ENCODE measurements at regions not wholly inside any gene's neighbourhood (a gene's known extent, or its start where the extent isn't known, plus 50 kb on each side); places are given as distances from the start of the nearest gene placed in this dataset.

DNA sequence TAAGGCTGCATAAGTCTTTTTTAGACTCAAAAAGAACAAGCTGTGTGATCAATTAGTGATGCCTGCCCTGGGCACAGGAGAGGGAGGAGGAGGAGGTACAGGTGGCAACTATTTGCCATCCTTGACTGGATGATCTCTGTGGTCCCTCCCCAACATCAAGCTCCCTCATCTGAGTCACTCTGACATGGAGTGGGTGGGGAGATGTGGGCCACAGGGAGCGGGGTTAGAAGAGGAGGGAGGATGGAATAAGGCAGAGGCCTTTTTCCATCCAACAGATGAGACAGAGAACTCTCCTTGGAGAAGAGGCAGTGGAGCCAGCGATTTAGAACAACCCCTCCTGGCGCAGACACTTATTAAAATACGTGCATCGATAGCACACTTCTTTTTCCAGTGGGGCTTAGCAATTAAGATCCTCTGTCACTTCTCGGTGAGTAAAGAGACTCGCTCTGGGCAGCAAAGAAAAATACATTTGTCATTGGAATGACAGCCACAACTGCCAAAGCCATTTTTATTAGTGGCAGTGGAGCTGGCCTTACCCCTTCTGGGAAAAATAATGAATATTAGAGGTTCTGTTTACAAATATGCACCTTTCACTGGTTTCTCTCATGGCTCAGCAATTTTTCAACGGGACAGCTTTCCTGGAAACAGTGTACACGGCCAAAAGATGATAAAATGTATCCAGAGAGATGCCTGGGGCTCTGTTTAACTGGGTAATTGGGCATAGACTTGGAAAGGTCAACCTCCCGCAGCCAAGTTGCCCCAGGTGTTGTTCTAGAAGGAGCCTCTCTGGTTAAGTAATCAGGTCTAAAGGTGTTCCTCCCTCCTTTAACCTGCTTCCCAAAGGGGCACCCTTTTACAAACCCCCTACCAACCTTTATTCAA is 238.4 kb upstream of the CXCR4 start:
- Histone ChIP-seq H3K36me3 (ENCODE audit: insufficient read depth, low read length) (no peaks in the 10 kb centered on the region), H3K27ac (ENCODE audit: low read depth, low read length) (no peak overlapping the region), H3K4me3 (ENCODE audit: low read length) (no peak overlapping the region), H3K4me1 (ENCODE audit: insufficient read depth, low read length) (no peaks in the 10 kb centered on the region), H3K9me3 (ENCODE audit: insufficient read depth, low read depth, low read length) (no peaks in the 10 kb centered on the region), H3K27me3 (ENCODE audit: insufficient read depth, low read length) (no peaks in the 10 kb centered on the region), H3K9ac (ENCODE audit: low read depth, low read length) (no peak overlapping the region)
- 97% methylated on average over 10 of the region's 10 CpGs for WGBS

DNA sequence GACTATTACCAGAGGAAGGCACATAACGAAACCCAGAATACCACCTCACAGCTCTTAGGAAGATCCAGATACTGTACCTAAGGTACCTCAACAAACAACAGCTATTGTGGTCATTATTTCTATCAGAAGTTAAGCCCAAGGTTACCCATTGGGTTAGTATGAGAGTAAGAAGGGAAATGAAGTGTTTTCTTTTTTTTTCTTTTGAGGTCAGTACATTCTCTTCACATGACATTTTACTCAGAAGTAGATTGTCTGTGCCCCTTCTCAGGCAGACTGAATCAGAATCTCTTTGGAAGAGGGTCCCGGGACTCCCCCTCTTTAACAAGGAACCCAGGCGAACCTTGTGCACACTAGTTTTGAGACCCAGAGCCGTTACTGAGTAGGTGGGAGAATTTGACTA is 233.7 kb upstream of the CXCR4 start:
- no peaks in the 10 kb centered on the region for H3K36me3 ChIP-seq (ENCODE audit: insufficient read depth, low read length)
- H3K27me3 ChIP-seq (ENCODE audit: insufficient read depth, low read length): no peaks in the 10 kb centered on the region
- no peak overlapping the region for H3K27ac ChIP-seq (ENCODE audit: low read depth, low read length)
- H3K4me1 ChIP-seq (ENCODE audit: insufficient read depth, low read length): no peaks in the 10 kb centered on the region
- H3K4me3 ChIP-seq (ENCODE audit: low read length): no peak overlapping the region
- H3K9ac ChIP-seq (ENCODE audit: low read depth, low read length): no peak overlapping the region
- WGBS: 92% methylated on average over 4 of the region's 4 CpGs
- H3K9me3 ChIP-seq (ENCODE audit: insufficient read depth, low read depth, low read length): no peaks in the 10 kb centered on the region

DNA sequence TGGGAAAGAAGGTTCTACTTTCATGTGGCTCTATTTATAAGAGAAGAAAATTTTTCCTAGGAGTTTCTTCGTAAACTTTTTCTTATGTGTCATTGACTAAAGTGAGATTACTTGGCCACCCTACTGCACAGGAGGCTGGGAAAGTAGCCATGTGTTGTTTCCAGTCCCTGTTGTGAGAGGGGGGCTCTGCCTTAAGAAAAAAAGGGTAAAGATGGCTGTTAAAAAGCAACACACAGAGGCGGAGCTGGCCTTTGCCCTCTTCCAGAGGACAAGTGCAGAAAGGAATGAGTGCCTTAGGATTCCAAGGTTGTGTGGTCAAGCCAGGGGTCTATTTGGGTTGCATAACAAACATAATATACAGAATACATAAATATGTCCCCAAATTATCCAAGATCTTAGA is 230.0 kb upstream of the CXCR4 start:
- Histone ChIP-seq H3K36me3 (ENCODE audit: insufficient read depth, low read length) (no peaks in the 10 kb centered on the region), H3K4me3 (ENCODE audit: low read length) (no peak overlapping the region), H3K4me1 (ENCODE audit: insufficient read depth, low read length) (no peaks in the 10 kb centered on the region), H3K9ac (ENCODE audit: low read depth, low read length) (no peak overlapping the region), H3K27me3 (ENCODE audit: insufficient read depth, low read length) (no peaks in the 10 kb centered on the region), H3K9me3 (ENCODE audit: insufficient read depth, low read depth, low read length) (no peaks in the 10 kb centered on the region), H3K27ac (ENCODE audit: low read depth, low read length) (no peak overlapping the region)
- WGBS: 94% methylated on average over 1 of the region's 2 CpGs

DNA sequence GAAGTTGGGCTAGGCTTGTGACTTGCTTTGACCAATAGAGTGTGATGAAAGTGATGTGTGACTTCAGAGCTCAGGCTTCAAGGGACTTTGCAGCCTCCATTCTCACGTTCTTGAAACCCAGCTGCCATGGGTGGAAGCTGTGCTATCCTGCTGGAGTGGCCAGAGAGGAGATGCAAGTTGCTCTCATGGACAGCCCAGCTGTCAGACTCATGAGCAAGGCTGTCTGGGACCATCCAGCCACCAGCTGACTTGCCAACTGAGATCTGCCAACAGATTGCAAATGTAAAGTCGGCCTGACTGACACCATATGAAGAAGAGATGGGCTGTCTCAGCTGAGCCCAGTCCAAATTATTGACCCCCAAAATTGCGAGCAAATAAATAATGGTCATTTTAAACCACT is 226.4 kb upstream of the CXCR4 start:
- Histone ChIP-seq H3K36me3 (ENCODE audit: insufficient read depth, low read length) (no peaks in the 10 kb centered on the region), H3K27me3 (ENCODE audit: insufficient read depth, low read length) (no peaks in the 10 kb centered on the region), H3K27ac (ENCODE audit: low read depth, low read length) (no peak overlapping the region), H3K4me1 (ENCODE audit: insufficient read depth, low read length) (no peaks in the 10 kb centered on the region), H3K9me3 (ENCODE audit: insufficient read depth, low read depth, low read length) (no peaks in the 10 kb centered on the region), H3K9ac (ENCODE audit: low read depth, low read length) (no peak overlapping the region), H3K4me3 (ENCODE audit: low read length) (no peak overlapping the region)
- WGBS: 85% methylated on average over 3 of the region's 3 CpGs

DNA sequence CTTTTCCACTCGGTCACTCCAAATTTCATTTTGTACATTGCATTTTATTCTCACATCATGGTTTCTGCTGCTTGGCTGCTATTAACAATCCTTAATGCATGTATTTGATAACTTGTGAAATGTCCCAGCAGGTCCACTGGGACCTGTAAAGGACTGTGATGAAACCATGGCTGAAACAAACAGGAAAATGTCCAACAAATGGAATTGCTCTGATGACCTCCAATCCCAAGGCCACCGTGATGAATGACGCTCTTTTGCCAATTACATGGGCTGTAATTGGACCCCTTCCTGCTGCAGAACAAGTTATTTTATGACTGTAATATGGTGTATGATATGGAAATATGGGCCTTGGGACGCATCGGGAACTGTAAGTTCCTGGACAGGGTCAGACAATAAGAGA is 224.2 kb upstream of the CXCR4 start:
- 95% methylated on average over 5 of the region's 5 CpGs for WGBS
- H3K9me3 ChIP-seq (ENCODE audit: insufficient read depth, low read depth, low read length): no peaks in the 10 kb centered on the region
- no peak overlapping the region for H3K9ac ChIP-seq (ENCODE audit: low read depth, low read length)
- no peak overlapping the region for H3K4me3 ChIP-seq (ENCODE audit: low read length)
- no peaks in the 10 kb centered on the region for H3K4me1 ChIP-seq (ENCODE audit: insufficient read depth, low read length)
- H3K36me3 ChIP-seq (ENCODE audit: insufficient read depth, low read length): no peaks in the 10 kb centered on the region
- H3K27me3 ChIP-seq (ENCODE audit: insufficient read depth, low read length): no peaks in the 10 kb centered on the region
- no peak overlapping the region for H3K27ac ChIP-seq (ENCODE audit: low read depth, low read length)

DNA sequence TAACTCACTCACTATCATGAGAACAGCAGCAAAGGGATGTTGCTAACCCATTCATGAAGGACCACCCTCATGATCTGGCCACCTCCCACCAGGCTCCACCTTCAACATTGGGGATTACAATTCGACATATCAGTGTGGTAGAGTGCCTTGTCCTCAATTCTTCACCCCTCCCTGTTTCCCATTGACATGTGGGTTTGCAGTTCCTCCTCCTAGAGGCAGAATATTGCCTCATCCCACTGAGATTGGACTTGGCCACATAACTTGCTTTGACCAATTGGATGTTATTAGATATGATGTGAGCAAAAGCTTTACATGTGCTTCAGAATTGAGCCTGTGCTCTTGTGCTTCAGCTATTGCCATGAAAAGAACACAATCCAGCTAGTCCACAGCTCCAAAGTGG is 217.0 kb upstream of the CXCR4 start:
- no peaks in the 10 kb centered on the region for H3K27me3 ChIP-seq (ENCODE audit: insufficient read depth, low read length)
- H3K36me3 ChIP-seq (ENCODE audit: insufficient read depth, low read length): no peaks in the 10 kb centered on the region
- no peak overlapping the region for H3K9ac ChIP-seq (ENCODE audit: low read depth, low read length)
- WGBS: 79% methylated on average over 1 of the region's 1 CpG
- H3K27ac ChIP-seq (ENCODE audit: low read depth, low read length): no peak overlapping the region
- no peak overlapping the region for H3K4me3 ChIP-seq (ENCODE audit: low read length)
- no peaks in the 10 kb centered on the region for H3K4me1 ChIP-seq (ENCODE audit: insufficient read depth, low read length)
- no peaks in the 10 kb centered on the region for H3K9me3 ChIP-seq (ENCODE audit: insufficient read depth, low read depth, low read length)

DNA sequence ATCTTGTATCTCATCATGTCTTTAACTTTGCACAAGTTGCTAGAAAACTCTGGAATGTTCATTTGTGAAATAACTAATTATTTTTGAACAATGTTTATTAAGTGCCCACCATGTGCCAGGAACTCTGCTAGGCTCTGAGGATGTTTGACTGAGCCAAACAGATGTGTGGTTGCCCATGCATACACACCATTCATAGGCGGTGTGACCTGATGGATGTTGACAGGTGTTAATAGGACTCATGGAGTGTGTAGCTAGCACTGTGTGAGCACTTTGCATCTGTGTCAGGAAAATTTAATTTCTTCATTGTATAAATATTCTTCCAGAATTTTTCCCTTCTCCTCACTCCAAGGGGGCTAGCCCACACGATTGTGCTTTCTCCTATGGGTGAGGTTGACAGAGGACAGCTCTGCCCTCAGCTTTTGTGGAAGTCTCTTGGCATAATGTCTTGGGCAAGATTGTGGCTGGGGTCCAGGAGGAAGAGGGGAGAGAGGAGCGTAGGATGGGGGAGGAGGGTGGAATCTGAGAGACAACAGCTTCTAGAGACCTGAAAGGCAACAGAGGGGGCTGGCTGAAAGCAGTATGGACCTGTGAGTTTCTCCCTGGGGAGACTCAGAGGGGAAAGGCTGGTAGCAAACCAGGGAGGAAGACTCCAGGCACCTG is 214.6 kb upstream of the CXCR4 start:
- H3K27ac ChIP-seq (ENCODE audit: low read depth, low read length): no peak overlapping the region
- 89% methylated on average over 3 of the region's 3 CpGs for WGBS
- no peak overlapping the region for H3K4me3 ChIP-seq (ENCODE audit: low read length)

DNA sequence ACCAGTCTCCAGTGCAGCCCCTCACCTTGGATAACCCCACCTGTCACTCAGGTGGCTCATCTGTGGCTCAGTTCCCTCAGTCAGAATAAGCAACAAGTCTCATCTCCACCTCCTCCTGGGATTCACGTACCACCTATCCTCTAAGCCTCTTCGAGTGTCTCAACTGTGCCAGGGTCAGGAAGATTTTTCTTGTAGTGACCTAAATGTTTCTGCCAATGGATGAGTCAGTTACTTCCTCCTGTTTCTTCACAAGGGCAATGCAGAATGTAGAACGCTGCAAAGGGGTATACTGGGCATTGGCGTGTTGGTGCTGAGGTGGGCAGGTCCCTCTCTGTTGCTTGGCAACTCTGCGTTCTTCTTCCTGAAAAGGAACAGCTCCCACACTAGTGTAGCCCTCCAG is 213.3 kb upstream of the CXCR4 start:
- H3K9ac ChIP-seq (ENCODE audit: low read depth, low read length): no peak overlapping the region
- H3K27me3 ChIP-seq (ENCODE audit: insufficient read depth, low read length): no peaks in the 10 kb centered on the region
- no peaks in the 10 kb centered on the region for H3K36me3 ChIP-seq (ENCODE audit: insufficient read depth, low read length)
- H3K9me3 ChIP-seq (ENCODE audit: insufficient read depth, low read depth, low read length): no peaks in the 10 kb centered on the region
- WGBS: 95% methylated on average over 5 of the region's 5 CpGs
- peaks cover 23% of the 10 kb centered on the region for H3K4me1 ChIP-seq (ENCODE audit: insufficient read depth, low read length)
- no peak overlapping the region for H3K27ac ChIP-seq (ENCODE audit: low read depth, low read length)
- no peak overlapping the region for H3K4me3 ChIP-seq (ENCODE audit: low read length)

More for the DNA sequence above, 214.6 kb upstream of the CXCR4 start:
- Histone ChIP-seq H3K36me3 (ENCODE audit: insufficient read depth, low read length) (no peaks in the 10 kb centered on the region), H3K9ac (ENCODE audit: low read depth, low read length) (no peak overlapping the region), H3K4me1 (ENCODE audit: insufficient read depth, low read length) (peaks cover 13% of the 10 kb centered on the region), H3K9me3 (ENCODE audit: insufficient read depth, low read depth, low read length) (no peaks in the 10 kb centered on the region), H3K27me3 (ENCODE audit: insufficient read depth, low read length) (no peaks in the 10 kb centered on the region)

DNA sequence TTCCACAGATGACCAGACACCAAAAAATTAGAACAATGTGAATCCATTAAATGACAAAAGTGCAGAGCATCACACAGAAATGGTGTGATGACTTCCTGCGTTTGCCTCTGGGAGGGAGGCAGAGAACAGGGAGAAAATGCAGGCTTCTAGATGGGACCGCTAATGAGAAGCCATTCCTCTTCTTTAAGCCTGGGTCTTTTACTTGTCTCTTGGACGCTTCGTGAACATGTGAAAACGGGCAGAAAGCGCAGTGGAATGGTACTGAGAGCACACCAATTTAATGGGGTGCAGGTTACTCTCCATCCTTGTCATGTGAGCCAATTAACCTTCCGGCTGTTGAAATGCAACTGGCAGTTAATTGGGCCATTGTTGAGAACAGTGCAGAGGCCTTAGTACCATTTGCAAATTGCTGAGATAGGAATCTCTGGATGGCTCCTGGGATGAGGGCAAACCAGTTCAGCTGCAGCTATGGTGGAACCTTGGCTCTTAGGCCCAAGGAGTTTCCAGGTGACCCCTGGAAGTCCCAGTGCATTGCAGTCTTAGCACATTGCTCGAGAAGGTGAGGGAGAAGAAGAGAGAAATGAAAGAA is 210.4 kb upstream of the CXCR4 start:
- no peaks in the 10 kb centered on the region for H3K36me3 ChIP-seq (ENCODE audit: insufficient read depth, low read length)
- peaks cover 24% of the 10 kb centered on the region for H3K4me1 ChIP-seq (ENCODE audit: insufficient read depth, low read length)
- 0 out of 2 replicates have a peak overlapping the region, but pooled peaks have one; percentile 10 for H3K27ac ChIP-seq (ENCODE audit: low read depth, low read length)
- no peaks in the 10 kb centered on the region for H3K9me3 ChIP-seq (ENCODE audit: insufficient read depth, low read depth, low read length)
- H3K4me3 ChIP-seq (ENCODE audit: low read length): no peak overlapping the region
- H3K27me3 ChIP-seq (ENCODE audit: insufficient read depth, low read length): no peaks in the 10 kb centered on the region
- no peak overlapping the region for H3K9ac ChIP-seq (ENCODE audit: low read depth, low read length)
- WGBS: 50% methylated on average over 8 of the region's 8 CpGs

DNA sequence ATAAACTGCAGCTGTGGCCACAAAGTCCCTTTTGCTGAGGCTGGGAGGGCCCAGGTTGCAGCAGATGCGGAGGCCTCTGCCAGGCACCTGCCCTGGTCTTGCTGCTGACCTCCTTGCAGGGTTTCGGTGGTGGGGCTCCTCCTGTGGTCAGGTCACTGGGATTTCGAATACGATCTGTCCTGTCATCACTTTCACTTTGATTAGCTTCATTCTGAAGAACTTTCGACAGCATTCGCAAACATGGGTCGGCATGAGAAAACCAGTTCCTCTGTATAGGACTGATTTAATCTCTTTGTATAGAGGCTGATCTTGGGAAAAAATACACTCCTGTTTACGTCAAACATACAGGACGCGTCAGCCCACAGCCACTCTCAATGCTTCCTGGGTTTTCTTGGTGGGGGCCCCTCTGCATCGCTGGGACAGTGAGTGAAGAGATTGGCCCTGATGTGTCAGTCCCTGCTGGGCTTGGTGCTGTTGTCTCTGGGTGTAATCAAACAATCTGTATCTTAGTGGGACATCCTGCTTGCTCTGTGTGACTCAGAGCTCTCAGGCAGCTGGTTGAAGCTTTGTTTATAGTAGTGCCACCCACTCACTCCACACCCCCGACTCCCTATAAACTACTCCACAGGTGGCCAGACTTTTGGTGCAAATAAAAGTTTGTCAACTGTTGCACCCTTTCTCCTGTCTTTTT is 209.4 kb upstream of the CXCR4 start:
- Histone ChIP-seq H3K4me3 (ENCODE audit: low read length) (no peak overlapping the region), H3K9me3 (ENCODE audit: insufficient read depth, low read depth, low read length) (no peaks in the 10 kb centered on the region), H3K9ac (ENCODE audit: low read depth, low read length) (no peak overlapping the region), H3K27ac (ENCODE audit: low read depth, low read length) (no peak overlapping the region), H3K4me1 (ENCODE audit: insufficient read depth, low read length) (peaks cover 32% of the 10 kb centered on the region), H3K27me3 (ENCODE audit: insufficient read depth, low read length) (no peaks in the 10 kb centered on the region), H3K36me3 (ENCODE audit: insufficient read depth, low read length) (no peaks in the 10 kb centered on the region)
- WGBS: 72% methylated on average over 12 of the region's 12 CpGs

DNA sequence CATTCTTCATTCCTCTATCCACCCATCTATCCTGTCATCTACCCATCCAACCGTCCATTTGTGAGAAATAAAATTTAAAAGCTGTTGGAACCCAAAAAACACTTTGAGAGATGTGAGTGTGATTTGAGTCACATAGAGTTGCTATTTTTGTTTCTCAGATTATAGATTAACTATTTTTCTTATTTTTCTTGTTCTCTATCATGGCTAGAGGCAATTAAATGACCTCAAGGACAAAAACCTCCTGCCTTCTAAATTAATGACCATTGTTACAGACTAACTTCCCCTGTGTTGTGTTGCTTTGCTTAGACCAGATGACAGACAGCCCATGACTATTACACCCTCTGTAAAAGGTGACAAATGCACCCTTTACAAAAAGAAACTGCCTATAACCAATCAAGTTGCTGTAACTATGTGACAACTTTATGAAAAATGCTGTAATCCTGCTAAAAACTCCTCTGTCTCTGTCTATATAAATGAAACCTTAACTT is 207.9 kb upstream of the CXCR4 start:
- WGBS: no CpG with 5 or more reads among the region's 1 CpG
- Histone ChIP-seq H3K9ac (ENCODE audit: low read depth, low read length) (no peak overlapping the region), H3K4me1 (ENCODE audit: insufficient read depth, low read length) (peaks cover 32% of the 10 kb centered on the region), H3K4me3 (ENCODE audit: low read length) (no peak overlapping the region), H3K27me3 (ENCODE audit: insufficient read depth, low read length) (no peaks in the 10 kb centered on the region), H3K27ac (ENCODE audit: low read depth, low read length) (no peak overlapping the region), H3K36me3 (ENCODE audit: insufficient read depth, low read length) (no peaks in the 10 kb centered on the region), H3K9me3 (ENCODE audit: insufficient read depth, low read depth, low read length) (no peaks in the 10 kb centered on the region)
